Neuronal stem cell (in vitro differentiated cells): ENCODE measurements at regions not wholly inside any gene's neighbourhood (a gene's known extent, or its start where the extent isn't known, plus 50 kb on each side); places are given as distances from the start of the nearest gene placed in this dataset.

Source experiments
- DNase-seq: peaks from one replicate; pipeline ENCODE4 v3.0.0-alpha.2; 2013; ENCODE audit warnings: low spot score
- H2AFZ ChIP-seq: one replicate; pipeline ENCODE4 v1.6.1; 2013; ENCODE audit warnings: mild to moderate bottlenecking, low read length, inconsistent platforms
- H2AK5ac ChIP-seq: 2 replicates; pipeline ENCODE4 v1.6.1; 2013; ENCODE audit warnings: low read depth, mild to moderate bottlenecking, inconsistent platforms, low read length, moderate library complexity, mixed read lengths
- H2BK120ac ChIP-seq: 2 replicates; pipeline ENCODE4 v1.6.1; 2013; ENCODE audit warnings: low read depth, mild to moderate bottlenecking, inconsistent platforms, low read length, moderate library complexity, mixed read lengths
- H2BK12ac ChIP-seq: one replicate; pipeline ENCODE4 v1.6.1; 2013; ENCODE audit warnings: low read length, inconsistent platforms
- H2BK15ac ChIP-seq: 2 replicates; pipeline ENCODE4 v1.6.1; 2013; ENCODE audit warnings: mild to moderate bottlenecking, low read length, inconsistent platforms, mixed read lengths
- H2BK5ac ChIP-seq: one replicate; pipeline ENCODE4 v1.6.1; 2013; ENCODE audit warnings: inconsistent platforms, mild to moderate bottlenecking, low read length, moderate library complexity
- H3K14ac ChIP-seq: one replicate; pipeline ENCODE4 v1.6.1; 2013; ENCODE audit warnings: low read length, inconsistent platforms
- H3K18ac ChIP-seq: 2 replicates; pipeline ENCODE4 v1.6.1; 2013; ENCODE audit warnings: low read length, inconsistent platforms
- H3K23ac ChIP-seq: 2 replicates; pipeline ENCODE4 v1.6.1; 2013; ENCODE audit warnings: low read depth, mild to moderate bottlenecking, mixed read lengths, low read length, inconsistent platforms; ENCODE audit not compliant: poor library complexity
- H3K27ac ChIP-seq: replicated peaks from 3 replicates; pipeline ENCODE4 v1.5.1; 2013; ENCODE audit warnings: low read length, inconsistent platforms
- H3K27me3 ChIP-seq, 3 experiments: 2 replicates each; pipeline ENCODE4 v1.6.1; 2013; ENCODE audit warnings: low read length in 3 of 3, mild to moderate bottlenecking in 2 of 3, inconsistent platforms in 1 of 3, low read depth in 1 of 3, mixed read lengths in 1 of 3, moderate library complexity in 1 of 3; ENCODE audit not compliant: control insufficient read depth in 3 of 3, insufficient read depth in 3 of 3
- H3K36me3 ChIP-seq, 2 donors: replicated peaks in 1 of 2; 2 replicates each; pipeline ENCODE4 v1.6.1; 2013; ENCODE audit warnings: low read length in 2 of 2; ENCODE audit not compliant: control insufficient read depth in 2 of 2, insufficient read depth in 2 of 2
- H3K4ac ChIP-seq: 2 replicates; pipeline ENCODE4 v1.6.1; 2013; ENCODE audit warnings: inconsistent platforms, mild to moderate bottlenecking, low read length, moderate library complexity
- H3K4me1 ChIP-seq, 2 donors: 1 replicate in 1 of 2; 2 replicates in 1 of 2; pipeline ENCODE4 v1.6.1; 2013; ENCODE audit warnings: low read length in 2 of 2, low read depth in 1 of 2; ENCODE audit not compliant: control insufficient read depth in 2 of 2, insufficient read depth in 1 of 2
- H3K4me2 ChIP-seq: one replicate; pipeline ENCODE4 v1.6.1; 2013; ENCODE audit warnings: mild to moderate bottlenecking, low read length, inconsistent platforms; ENCODE audit not compliant: insufficient read depth, poor library complexity, severe bottlenecking
- H3K4me3 ChIP-seq, 2 donors: 2 replicates each; pipeline ENCODE4 v1.5.1; 2013; ENCODE audit warnings: low read length in 2 of 2, mild to moderate bottlenecking in 2 of 2, inconsistent platforms in 1 of 2, moderate library complexity in 1 of 2
- H3K79me1 ChIP-seq: one replicate; pipeline ENCODE4 v1.6.1; 2013; ENCODE audit warnings: low read depth, mild to moderate bottlenecking, inconsistent platforms, low read length, moderate library complexity
- H3K9ac ChIP-seq: one replicate; pipeline ENCODE4 v1.6.1; 2013; ENCODE audit warnings: mild to moderate bottlenecking, low read depth, low read length, inconsistent platforms; ENCODE audit not compliant: poor library complexity
- H3K9me3 ChIP-seq, 2 donors: replicated peaks in 1 of 2; 2 replicates each; pipeline versions ENCODE3 to v1.6.1; 2013; ENCODE audit warnings: low read length in 2 of 2, mild to moderate bottlenecking in 2 of 2, inconsistent platforms in 1 of 2, low read depth in 1 of 2, mixed read lengths in 1 of 2, moderate library complexity in 1 of 2; ENCODE audit not compliant: control insufficient read depth in 2 of 2, insufficient read depth in 1 of 2
- H4K8ac ChIP-seq: one replicate; pipeline ENCODE4 v1.6.1; 2013; ENCODE audit warnings: low read depth, mild to moderate bottlenecking, inconsistent platforms, low read length, moderate library complexity
- H4K91ac ChIP-seq: one replicate; pipeline ENCODE4 v1.6.1; 2013; ENCODE audit warnings: low read length, low read depth, mild to moderate bottlenecking, inconsistent platforms; ENCODE audit not compliant: poor library complexity
- WGBS, 2 donors: extraction: QIAGEN DNeasy Blood & Tissue Kit; methylation state at CpG; one replicate each; pipeline ENCODE4 v1.1.7; 2013; ENCODE audit warnings: missing lambda C conversion rate in 2 of 2, mixed read lengths in 1 of 2; ENCODE audit not compliant: insufficient read length in 2 of 2, insufficient replicate concordance in 1 of 2; ENCODE audit errors: extremely low coverage in 2 of 2; 5-methylcytosine and 5-hydroxymethylcytosine counted together

GRCh38 chr16:35572186-35572585 lies 2112.8 kb downstream of the TP53TG3F start:
- no peak overlapping the region for H4K8ac ChIP-seq
- DNase-seq = no peak
- H3K9me3 ChIP-seq = peaks cover 0 to 63% of the 10 kb centered on the region in 2 donors
- no peak overlapping the region for H2BK15ac ChIP-seq
- no peaks in the 10 kb centered on the region for H3K79me1 ChIP-seq
- no peak overlapping the region for H3K9ac ChIP-seq
- peaks cover 0 to 2% (median 0%) of the 10 kb centered on the region in 3 experiments for H3K27me3 ChIP-seq
- no peak overlapping the region for H3K18ac ChIP-seq
- no peak overlapping the region for H4K91ac ChIP-seq
- no peak overlapping the region for H3K4ac ChIP-seq
- H3K4me2 ChIP-seq = no peak overlapping the region
- H2BK120ac ChIP-seq = no peak overlapping the region
- no peaks in the 10 kb centered on the region for H3K36me3 ChIP-seq
- H2AFZ ChIP-seq = no peak overlapping the region
- WGBS, 2 donors = no CpG with 5 or more reads among the region's 3 CpGs
- no peak overlapping the region for H2BK12ac ChIP-seq
- H3K4me3 ChIP-seq = no peak overlapping the region
- no peak overlapping the region for H2BK5ac ChIP-seq
- no peak overlapping the region for H3K14ac ChIP-seq
- H2AK5ac ChIP-seq = no peak overlapping the region
- H3K23ac ChIP-seq = no peak overlapping the region
- H3K4me1 ChIP-seq = no peaks in the 10 kb centered on the region
- no peak overlapping the region for H3K27ac ChIP-seq

GRCh38 chr16:35573407-35573806 lies 2114.0 kb downstream of the TP53TG3F start:
- no peak overlapping the region for H2BK12ac ChIP-seq
- no peaks in the 10 kb centered on the region for H3K4me1 ChIP-seq
- H3K79me1 ChIP-seq = no peaks in the 10 kb centered on the region
- no peak overlapping the region for H3K4me3 ChIP-seq
- H2AFZ ChIP-seq = no peak overlapping the region
- no peak overlapping the region for H4K91ac ChIP-seq
- no peak overlapping the region for H2BK5ac ChIP-seq
- H3K23ac ChIP-seq = no peak overlapping the region
- no peak overlapping the region for H2BK15ac ChIP-seq
- H3K9me3 ChIP-seq = peaks cover 0 to 65% of the 10 kb centered on the region in 2 donors
- no peak overlapping the region for H3K27ac ChIP-seq
- no CpG with 5 or more reads among the region's 12 CpGs for WGBS, 2 donors
- no peak overlapping the region for H4K8ac ChIP-seq
- H2BK120ac ChIP-seq = no peak overlapping the region
- H3K27me3 ChIP-seq = no peaks in the 10 kb centered on the region
- H2AK5ac ChIP-seq = no peak overlapping the region
- no peak for DNase-seq
- H3K4ac ChIP-seq = no peak overlapping the region
- no peak overlapping the region for H3K14ac ChIP-seq
- H3K4me2 ChIP-seq = no peak overlapping the region
- no peak overlapping the region for H3K18ac ChIP-seq
- H3K36me3 ChIP-seq = no peaks in the 10 kb centered on the region
- H3K9ac ChIP-seq = no peak overlapping the region

- no peak overlapping the region for H3K4me3 ChIP-seq
Measured at GRCh38 chr16:35574011-35574410, 2114.6 kb downstream of the TP53TG3F start.

GRCh38 chr16:35574454-35575431 lies 2115.3 kb downstream of the TP53TG3F start:
- Histone ChIP-seq H2AK5ac (no peak overlapping the region), H4K8ac (no peak overlapping the region), H3K4ac (no peak overlapping the region), H3K27me3 (no peaks in the 10 kb centered on the region), H3K4me2 (no peak overlapping the region), H2BK12ac (no peak overlapping the region), H3K4me3 (no peak overlapping the region), H2BK120ac (no peak overlapping the region), H3K9me3 (peaks cover 0 to 59% of the 10 kb centered on the region in 2 donors), H3K23ac (no peak overlapping the region), H2AFZ (no peak overlapping the region), H3K14ac (no peak overlapping the region), H3K18ac (no peak overlapping the region), H4K91ac (no peak overlapping the region), H3K4me1 (no peaks in the 10 kb centered on the region), H3K9ac (no peak overlapping the region), H2BK5ac (no peak overlapping the region), H2BK15ac (no peak overlapping the region), H3K79me1 (no peaks in the 10 kb centered on the region), H3K36me3 (no peaks in the 10 kb centered on the region), H3K27ac (no peak overlapping the region)
- DNase-seq = no peak
- WGBS, 2 donors = no CpG with 5 or more reads among the region's 60 CpGs

More at GRCh38 chr16:35574011-35574410, 2114.6 kb downstream of the TP53TG3F start:
- no peak overlapping the region for H4K8ac ChIP-seq
- no peak overlapping the region for H4K91ac ChIP-seq
- no peaks in the 10 kb centered on the region for H3K27me3 ChIP-seq
- no peak overlapping the region for H3K9ac ChIP-seq
- H2BK5ac ChIP-seq = no peak overlapping the region
- no peak overlapping the region for H2AFZ ChIP-seq
- H3K27ac ChIP-seq = no peak overlapping the region
- no peak overlapping the region for H3K4me2 ChIP-seq
- no peak overlapping the region for H2BK15ac ChIP-seq
- no peak overlapping the region for H2AK5ac ChIP-seq
- no peak overlapping the region for H3K4ac ChIP-seq
- no peak overlapping the region for H3K14ac ChIP-seq
- no peak overlapping the region for H2BK12ac ChIP-seq
- H3K9me3 ChIP-seq = peaks cover 0 to 66% of the 10 kb centered on the region in 2 donors
- H3K4me1 ChIP-seq = no peaks in the 10 kb centered on the region
- no peak overlapping the region for H3K18ac ChIP-seq
- no peak overlapping the region for H3K23ac ChIP-seq
- H3K79me1 ChIP-seq = no peaks in the 10 kb centered on the region
- no peak overlapping the region for H2BK120ac ChIP-seq
- WGBS, 2 donors = no CpG with 5 or more reads among the region's 29 CpGs
- H3K36me3 ChIP-seq = no peaks in the 10 kb centered on the region
- DNase-seq = no peak
